ENCODE measurements at regions not wholly inside any gene's neighbourhood (a gene's known extent, or its start where the extent isn't known, plus 50 kb on each side); places are given as distances from the start of the nearest gene placed in this dataset.

DNA sequence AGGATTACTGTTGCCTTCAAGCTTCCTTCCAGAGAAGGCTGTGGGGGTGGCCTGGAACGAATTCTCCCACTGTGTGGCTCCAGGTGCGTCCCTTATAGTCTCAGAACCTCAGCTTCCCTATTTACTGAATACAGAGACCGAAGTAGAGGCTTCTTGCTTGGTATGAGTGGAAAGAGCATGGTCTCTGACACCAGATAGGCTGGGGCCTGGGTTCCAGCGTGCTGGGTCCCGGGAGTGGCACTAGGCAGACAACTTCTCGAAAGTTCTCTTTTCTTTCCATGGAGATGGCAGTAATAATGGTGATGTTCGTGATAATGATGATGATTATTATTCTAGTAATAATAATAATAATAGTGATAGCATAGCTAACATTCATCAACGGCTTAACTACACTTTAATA lies 161.7 kb downstream of the PTPRU start:
- TF ChIP-seq POLR2A (IDR thresholded peaks at IDR 0.05; ENCODE audit: borderline replicate concordance, extremely low read depth, insufficient read depth, insufficient read length), result no peak
- no peak for TF ChIP-seq POLR2AphosphoS5 (IDR thresholded peaks at IDR 0.05; ENCODE audit: low read depth, low read length)
- no peak for TF ChIP-seq EZH2 (IDR thresholded peaks at IDR 0.05)
- TF ChIP-seq, protein P1, sequence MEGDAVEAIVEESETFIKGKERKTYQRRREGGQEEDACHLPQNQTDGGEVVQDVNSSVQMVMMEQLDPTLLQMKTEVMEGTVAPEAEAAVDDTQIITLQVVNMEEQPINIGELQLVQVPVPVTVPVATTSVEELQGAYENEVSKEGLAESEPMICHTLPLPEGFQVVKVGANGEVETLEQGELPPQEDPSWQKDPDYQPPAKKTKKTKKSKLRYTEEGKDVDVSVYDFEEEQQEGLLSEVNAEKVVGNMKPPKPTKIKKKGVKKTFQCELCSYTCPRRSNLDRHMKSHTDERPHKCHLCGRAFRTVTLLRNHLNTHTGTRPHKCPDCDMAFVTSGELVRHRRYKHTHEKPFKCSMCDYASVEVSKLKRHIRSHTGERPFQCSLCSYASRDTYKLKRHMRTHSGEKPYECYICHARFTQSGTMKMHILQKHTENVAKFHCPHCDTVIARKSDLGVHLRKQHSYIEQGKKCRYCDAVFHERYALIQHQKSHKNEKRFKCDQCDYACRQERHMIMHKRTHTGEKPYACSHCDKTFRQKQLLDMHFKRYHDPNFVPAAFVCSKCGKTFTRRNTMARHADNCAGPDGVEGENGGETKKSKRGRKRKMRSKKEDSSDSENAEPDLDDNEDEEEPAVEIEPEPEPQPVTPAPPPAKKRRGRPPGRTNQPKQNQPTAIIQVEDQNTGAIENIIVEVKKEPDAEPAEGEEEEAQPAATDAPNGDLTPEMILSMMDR (IDR thresholded peaks at IDR 0.05 in 2 of 3, conservative IDR thresholded peaks at IDR 0.05 in 1 of 3; ENCODE audit: borderline replicate concordance in 1 of 3, insufficient read depth in 1 of 3, low read depth in 2 of 3, low read length in 2 of 3), result no peak

Measured in HCT116 (cell line).